ENCODE measurements at regions not wholly inside any gene's neighbourhood (a gene's known extent, or its start where the extent isn't known, plus 50 kb on each side); places are given as distances from the start of the nearest gene placed in this dataset.
A peak's percentile ranks its signal among the peaks of the same experiment; 100 is the strongest.

DNA sequence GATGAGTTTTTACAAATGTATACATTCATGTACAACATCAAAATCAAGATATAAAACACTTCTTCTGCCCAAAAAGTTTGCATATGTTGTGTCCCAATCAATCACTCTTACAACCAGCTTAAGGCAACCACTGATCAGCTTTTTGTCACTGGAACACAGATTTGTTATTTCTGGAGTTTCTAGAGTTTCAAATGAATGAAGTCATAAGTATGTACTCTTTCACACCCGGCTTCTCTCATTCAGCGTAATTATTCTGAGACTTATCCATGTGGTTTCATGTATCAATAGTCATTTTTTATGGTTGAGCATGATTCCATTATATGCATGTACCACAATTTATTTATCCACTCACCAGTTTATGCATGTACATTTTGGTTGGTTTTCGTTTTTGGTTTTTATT, 53.0 kb upstream of the CORO2B start:
- no peak for DNase-seq (ENCODE audit: low read depth)

DNA sequence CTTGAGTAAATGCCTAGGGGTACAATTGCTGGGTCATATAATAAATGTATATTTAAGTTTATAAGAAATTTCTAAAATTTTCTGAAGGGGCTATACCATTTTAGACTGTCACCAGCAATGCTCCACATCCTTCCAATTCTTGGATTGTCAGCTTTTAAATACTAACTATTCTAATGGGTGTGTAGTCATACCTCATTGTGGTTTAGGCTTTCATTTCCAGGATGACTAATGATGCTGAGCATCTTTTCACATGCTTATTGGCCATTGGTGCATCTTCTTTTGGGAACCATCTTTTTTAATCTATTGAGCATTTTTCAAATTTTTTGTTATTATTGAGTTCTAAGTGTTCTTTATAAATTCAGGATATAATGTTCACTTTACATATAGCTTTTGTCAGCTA, 52.5 kb upstream of the CORO2B start:
- peak; percentile 32 for DNase-seq (ENCODE audit: low read depth)

DNA sequence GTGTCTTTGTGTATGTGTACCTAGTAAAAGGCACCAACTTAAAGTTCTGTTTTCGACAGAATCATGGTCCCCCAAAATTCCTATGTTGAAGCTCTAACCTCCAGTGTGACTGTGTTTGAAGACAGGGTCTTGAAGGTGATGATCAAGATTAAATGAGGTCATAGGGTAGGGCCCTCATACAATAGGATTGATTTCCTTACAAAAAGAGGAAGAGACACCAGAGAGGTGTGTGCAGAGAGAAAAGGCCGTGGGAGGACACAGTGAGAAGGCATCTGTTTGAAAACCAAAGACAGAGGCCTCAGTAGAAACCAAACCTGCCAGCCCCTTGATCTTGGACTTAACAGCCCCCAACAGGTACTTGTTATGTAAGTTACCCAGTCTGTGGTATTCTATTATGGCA, 52.0 kb upstream of the CORO2B start:
- no peak for DNase-seq (ENCODE audit: low read depth)

DNA sequence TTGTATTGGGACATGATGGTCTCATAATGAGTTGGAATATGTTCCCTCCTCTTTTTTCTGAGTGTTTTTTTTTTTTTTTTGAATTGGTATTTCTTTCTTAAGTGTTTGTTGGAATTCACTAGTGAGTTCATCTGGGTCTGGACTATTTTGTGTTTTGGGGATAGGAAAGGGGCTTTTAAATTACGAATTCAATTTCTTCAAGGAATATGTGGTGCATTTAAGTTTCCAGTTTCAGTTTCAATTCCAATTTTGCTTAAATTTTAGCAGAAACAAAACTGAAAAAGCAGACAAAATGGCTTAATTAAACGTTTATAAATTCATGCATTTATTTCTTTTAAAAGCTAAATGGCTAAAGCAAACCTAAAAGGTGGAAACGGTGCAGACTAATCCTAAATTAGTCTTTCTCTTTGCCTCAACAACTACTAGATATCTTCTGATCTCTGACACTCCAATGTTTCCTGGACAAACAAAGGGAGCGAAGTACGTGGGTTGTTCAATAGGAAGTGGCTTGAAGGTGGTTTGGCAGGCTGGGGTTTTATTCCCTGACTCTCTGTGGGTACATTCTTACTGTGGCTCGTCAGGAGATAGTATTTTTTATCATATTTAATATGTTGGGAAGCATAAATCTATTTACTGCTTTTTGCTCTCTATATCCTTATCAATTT, 50.0 kb upstream of the CORO2B start:
- no peak for DNase-seq (ENCODE audit: low read depth)

All from non-pigmented ciliary epithelial cell (primary cell).